ENCODE measurements at regions not wholly inside any gene's neighbourhood (a gene's known extent, or its start where the extent isn't known, plus 50 kb on each side); places are given as distances from the start of the nearest gene placed in this dataset.

DNA sequence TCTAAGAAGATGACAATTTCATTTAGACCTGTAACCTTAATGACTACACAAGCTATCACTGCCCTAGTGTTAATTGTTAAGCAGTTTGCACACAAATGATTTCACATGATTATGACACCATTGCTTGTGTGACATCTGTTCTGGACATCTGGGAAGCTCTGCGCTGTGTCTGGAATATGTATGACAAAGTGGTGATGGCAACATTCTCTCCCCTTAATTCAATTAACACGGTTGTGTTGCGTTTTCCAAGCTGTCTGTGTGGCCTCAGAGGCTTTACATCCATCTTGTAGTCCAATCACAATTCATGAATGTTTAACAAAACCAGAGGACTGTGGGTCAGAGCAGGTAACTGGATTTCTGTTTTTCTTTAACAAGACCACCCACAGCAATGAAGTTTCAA, 204.4 kb downstream of the COG6 start:
- no peak for DNase-seq

DNA sequence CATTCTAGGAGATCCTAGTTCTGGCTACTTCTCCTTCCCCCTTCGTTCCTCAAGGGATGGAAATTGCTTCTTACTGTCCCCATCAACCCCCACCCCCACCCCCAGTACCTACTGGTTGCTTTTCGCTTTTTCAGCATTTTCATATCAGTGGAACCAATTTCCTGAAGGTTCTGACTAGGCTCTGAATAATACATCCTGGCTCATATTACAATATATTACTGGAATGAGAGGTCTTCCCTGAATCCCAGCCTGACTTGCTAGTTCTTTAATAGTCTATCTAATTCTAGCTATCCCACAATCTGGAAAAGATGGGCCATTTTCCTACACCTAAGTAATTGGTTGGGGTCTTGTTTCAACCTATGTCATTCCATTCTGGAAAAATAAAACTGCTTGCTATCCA, 207.4 kb downstream of the COG6 start:
- no peak for DNase-seq

DNA sequence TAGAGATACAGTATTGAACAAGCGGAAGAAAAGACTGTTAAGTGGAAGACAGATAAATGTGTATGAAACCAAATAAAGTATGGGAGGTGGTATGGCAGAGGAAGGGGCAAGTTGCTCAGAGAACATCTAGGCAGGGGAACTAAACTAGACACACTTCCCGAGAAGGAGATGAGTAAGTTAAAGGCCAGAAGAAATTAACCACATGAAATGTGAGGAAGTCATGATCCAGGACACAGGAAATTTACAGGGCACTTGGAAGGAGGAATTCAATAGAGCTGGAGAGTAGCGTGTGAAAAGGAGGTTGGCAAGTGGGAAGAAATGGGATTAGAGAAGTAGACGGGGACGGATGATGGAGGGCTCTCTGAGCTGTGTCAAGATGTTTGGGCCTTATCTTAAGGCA, 208.8 kb downstream of the COG6 start:
- no peak for DNase-seq

DNA sequence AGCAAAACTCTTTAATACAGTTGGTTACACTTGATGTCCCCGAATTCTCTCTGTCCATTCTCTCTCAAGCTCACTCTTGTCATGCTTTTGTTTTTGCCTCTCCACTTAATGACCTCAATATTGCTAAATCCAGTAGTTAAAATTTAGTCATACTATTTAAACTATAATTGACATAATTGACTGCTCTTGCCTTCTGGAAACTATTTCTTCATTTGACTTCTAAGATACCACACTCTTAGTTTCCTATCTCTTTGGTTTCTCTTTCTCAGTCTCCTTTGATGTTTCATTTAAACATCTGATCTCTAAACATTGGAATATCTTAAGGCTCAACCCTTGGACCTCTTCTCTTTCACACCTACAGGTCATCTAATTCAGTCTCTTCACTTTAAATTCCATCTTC, 211.3 kb downstream of the COG6 start:
- no peak for DNase-seq

DNA sequence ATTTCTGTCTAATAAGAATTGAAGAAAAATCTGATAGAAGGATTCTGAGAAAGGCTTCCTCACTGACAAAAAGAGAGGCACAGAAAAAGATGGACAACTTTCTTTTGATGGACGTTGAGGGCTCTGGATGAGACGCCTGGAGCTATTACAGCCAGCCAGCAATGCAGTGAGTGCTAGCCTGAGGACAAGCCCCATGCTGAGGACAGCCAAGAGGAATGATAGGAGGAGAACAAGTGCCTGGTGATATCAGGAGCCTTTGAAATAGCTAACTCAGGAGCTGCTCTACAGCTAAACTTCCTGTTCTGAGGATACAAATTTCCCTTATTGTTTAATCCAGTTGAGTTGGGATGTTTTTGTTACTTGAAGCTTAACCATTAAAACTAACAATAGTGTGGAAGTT, 212.3 kb downstream of the COG6 start:
- no peak for DNase-seq

DNA sequence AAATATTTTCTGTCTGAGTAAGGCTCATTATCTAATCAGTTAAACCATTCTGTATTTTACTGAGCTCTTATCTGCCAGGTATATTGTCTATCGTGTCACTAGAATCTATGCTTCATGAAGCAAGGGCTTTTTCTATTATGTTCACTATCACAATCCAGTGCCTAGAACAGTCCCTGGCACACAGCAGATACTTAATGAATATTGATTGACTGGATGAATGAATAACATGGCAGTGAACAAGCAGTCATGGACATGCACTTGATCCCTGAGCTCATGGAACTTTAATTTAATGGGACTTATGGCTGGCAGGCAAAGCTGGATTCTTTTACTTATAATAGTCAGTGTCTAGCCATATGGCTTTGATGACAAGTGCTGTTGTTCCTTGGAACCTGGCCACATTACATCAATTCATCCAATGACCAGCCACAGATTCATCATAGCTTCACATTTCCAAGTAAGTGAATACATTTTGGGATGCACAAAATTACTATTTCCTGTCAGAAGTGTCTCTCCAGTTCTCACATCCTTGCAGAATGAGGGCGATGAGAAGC, 214.8 kb downstream of the COG6 start:
- DNase-seq: no peak

DNA sequence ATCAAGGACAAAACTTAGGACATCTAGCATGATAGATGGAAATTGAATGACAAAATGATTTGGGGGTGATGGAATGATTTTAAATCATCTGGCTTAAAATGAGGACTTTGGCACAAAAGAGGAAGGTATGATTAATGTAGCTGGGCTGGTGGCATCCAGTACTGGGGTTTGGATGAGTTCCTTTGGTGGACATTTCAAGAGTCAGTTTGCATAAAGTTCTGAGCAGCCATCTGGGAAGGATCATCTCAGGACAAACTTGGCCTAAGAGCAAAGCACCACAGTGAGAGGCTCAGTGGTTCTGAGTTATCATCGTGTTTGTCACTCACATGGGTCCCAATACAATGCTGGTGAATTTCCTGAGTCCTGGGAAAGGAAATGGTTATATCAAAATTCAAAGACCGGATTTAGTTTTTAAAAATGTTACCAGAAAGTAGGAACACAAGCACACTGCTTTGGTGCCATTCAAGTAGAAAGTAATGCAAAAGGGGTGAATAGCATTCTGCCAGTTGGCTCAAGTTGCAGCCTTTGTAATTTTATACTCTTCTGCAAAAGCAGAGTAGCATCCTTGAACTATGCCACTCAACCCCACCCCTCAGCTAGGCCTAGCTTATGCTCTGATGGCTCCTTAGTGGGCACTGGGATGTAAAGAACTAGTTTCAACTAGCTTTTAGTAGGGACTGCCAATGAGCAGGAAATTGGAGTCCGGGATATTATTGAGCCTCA, 219.0 kb downstream of the COG6 start:
- DNase-seq: no peak

DNA sequence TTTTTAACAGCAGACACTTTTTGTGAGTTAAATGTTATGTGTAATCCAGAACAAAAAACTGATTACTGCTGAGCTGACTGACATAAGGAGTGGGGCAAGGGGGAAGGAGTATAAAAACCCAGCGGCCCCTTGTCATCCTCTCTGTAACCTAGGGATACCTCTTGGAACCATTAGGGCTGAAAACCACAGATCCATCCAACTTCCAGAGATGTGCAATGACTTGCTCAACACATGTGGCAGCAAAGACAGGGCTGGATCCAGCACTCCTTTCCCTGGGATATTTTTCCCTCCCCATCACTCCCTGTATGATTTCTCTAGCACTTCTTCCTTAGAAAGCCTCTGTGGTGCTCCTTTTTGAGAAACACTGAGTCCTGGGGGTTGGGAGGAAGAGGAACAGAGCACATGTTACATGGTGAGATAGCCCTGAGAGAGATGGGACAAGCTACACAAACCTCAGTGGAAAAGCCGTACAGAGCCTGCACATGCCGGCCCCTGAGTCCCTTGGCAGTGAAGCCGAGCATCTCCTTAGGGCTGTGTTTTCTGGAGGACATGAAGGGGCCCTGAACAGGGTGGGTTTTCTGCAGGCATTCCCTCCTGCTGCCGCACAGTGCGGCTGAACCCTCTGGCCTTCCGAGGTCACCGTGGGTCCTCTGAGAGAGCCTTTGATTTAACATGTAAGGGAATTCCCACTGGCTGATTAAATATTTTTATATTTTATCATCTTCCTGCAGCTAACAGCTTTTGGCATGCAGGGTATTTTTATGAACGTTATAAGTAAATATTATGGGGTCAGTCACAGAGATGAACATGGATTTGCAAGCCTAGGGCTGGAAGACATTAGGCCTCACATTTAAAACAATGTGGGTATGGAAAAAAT, 219.9 kb downstream of the COG6 start:
- no peak for DNase-seq

DNA sequence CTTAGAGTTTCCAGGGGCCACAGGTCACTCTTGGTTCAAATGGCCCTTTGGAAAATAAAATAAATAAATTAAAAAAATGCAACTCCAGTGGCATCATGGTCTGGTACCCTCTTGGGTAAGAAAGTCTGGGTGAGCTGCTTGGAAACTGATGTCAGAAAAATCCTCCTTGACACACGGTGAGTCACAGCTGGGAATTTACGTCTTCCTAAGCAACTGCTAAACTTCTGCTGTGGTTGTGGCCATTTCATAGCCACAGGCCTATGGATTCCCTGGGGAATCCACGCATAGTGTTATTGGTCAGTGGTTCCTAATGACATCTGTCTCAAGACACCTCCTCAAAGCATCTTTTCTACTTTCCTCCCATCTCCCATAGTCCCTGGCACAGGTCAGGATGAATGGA, 220.8 kb downstream of the COG6 start:
- DNase-seq: no peak

DNA sequence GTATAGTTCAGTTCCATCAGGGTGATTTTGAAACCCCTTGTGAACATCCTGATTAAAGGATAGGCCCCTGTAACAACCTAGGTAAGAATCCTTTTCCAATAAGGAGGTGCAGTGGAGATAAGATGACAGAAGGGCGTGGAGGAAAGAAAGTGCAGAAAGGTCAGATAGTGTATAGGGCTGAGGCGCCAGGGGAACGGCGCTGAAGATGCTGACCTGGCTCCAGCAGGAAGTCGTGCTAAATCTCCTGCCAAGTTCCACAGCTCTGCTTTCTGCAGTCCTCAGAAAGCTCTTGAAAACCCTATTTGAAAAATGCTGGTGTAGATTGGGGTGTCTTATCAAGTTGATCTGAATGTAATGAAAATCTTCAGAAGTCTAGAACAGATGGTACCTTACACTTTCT, 221.7 kb downstream of the COG6 start:
- no peak for DNase-seq

DNA sequence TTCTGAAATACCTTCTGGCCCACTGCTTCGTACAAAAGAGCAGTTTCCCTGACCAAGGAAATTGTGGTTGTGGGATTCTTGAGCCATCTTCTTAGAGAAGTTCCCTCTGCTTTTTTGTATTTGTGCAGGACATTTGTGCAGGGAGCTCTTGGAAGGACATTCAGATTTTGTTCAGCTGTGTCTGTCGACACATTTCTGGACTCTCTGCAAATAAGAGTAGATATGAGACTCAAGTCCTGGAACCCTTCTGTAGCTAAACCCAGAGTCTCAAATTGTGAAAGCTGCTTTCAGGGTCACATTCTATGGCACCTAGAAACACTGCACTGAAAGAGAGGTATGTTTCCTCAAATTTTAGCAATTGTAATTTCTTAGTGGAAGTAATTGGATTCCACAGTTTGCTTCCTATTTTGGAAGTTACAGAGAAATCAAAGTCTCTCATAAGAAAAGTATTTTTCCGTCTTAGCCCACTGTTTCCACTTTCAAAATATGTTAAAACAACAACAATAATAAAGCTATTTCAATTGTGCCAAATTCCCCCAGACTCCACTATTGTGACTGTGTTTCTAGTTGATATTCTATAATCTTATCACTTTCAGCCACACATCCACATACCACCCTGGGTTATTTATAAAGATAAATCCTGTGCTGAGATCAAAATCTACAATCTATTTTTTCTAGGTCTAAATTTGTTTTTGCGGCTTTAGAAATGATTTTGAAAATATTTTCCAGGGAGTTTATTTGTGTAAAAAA, 224.0 kb downstream of the COG6 start:
- no peak for DNase-seq

DNA sequence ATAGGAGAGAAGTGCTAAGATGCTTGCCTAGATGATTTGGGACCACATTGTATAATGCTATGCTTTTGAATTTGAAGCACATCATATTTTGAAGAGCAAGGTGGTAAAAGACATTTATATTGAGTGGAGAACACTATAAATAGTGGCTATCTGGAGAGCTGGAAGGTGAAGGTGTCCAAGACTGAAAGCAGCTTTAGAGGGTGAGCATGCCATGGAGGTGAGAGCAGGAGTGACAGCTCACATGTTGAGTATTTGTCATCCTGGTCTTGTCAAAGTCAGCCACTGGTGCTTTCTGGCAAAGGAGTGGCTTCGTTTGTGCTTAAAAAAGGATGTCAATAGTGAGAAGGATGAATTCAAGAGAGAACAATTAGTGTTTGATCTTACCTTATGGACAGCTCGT, 225.9 kb downstream of the COG6 start:
- DNase-seq: no peak

DNA sequence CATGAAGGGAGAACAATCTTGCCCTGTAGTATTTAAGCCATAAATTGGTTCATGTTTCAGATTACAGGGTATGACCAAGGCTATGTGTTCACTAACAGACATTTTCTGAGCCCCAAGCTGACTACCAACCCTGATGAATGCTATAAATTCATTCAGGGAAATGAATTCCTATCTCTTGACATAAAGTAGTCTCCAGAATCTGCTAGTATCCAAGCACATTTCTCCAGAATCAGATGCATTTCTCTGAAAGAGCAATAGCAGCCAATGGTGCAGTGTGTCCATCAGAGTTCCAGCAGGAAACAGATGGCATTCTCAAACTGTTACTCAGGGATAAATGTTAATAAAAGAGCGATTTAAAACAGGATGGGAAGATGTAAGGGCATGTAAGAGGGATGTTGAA, 226.4 kb downstream of the COG6 start:
- DNase-seq: no peak

DNA sequence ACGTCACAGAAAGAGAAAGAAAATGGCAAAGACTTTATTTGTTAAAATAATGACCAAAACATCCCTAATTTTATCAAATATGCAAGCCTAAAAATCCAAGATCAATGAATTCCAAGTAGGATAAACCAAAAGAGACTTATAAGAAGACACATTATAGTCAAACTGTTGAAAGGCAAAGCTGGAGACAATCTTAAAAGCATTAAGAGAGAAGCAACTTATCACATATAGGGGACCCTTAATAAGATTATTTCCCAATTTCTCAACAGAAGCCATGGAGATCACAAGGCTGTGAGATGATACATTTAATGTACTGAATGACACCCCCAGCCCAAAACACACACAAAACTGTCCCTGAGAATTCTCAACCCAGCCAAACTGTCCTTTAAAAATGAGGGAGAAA, 228.7 kb downstream of the COG6 start:
- no peak for DNase-seq

DNA sequence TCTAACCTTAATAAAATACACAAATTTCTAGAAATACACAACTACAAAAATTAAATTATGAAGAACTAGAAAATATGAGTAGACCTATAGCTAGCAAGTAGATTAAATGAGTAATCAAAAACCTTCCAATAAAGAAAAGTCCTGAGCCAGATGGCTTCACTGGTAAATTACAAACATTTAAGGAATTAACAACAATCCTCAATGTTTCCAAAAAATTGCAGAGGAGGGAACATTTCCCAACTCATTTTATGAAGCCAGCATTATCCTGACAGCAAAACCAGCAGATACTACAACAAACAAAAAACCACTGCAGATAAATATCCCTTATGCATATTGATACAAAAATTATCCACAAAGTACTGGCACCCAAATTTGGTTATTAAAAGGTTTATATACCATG, 230.9 kb downstream of the COG6 start:
- DNase-seq: no peak

DNA sequence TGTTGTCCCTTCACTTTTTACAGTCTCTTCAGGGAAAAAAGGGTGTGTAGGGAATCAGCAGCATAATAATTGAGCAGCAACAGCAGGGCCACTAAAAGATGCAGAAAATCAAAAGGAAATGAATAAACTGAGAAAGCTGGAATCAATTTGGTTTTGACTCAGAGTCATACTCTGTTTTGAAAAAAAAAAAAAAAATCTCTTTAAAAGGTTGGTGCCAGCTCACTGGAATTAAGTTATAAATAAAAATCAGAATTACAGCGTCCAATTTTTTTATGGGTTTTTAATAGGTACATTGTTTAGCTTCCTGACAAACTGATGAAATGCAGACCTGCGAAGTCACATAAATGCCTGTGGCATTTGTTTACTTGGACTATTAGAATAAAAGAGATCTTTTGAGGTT, 231.9 kb downstream of the COG6 start:
- no peak for DNase-seq

DNA sequence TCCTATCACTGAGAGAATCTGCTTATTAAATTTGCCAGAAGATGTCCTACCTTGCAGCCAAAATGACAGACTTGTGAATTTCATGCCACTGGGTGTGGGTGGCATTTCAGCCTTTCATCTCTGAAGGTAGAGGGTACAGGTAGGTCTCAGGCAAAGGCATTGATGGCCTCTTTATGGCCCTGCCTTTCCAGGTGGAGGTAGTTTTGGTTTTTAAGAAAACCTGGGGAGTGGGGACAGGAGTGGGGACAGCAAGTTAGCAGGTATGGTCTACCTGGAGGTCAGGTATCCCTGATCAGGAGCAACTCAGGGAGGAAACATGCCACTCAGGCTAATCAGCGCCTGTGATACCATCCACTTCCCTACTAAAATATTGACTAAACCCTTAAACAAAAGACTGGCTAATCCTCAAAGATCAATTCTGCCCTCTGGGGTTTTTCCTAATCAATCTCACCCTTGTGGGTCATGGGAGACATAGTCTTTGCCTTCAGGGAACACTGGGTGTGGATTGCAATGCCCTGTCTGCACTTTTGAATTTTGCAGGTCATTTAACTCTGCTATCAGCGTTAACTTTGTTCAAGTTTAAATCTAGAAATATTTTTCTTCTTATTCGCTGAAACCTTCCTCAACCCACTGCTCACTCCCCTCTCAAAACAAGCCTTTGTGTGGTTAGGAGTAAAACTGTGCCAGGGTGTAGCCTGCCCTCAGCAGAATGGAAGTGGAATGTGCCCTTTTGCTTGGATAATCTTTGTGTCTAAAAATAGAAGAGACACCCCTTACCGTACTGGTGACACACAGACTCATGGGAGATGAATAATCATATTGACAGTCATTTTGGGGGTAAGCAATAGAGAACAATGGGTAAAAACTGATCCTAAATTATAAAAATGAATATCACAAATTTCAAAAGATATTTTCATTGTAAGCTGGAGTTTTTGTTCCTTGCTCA, 233.7 kb downstream of the COG6 start:
- DNase-seq: no peak

DNA sequence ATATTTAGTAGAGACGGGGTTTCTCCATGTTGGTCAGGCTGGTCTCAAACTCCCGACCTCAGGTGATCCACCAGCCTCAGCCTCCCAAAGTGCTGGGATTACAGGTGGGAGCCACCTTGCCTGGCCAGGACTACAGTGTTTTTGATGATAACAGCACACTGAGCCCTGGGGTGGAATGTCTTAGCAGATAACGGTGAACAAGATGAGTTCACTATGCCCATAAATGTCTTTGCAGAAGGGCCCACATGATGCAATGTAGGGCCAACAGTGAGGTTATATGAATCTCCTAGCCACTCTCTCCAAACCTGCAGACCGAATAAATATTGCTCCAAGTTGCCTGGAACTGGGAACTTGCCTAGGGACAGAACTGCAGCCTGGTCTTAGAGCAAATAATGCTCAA, 235.1 kb downstream of the COG6 start:
- DNase-seq: no peak

DNA sequence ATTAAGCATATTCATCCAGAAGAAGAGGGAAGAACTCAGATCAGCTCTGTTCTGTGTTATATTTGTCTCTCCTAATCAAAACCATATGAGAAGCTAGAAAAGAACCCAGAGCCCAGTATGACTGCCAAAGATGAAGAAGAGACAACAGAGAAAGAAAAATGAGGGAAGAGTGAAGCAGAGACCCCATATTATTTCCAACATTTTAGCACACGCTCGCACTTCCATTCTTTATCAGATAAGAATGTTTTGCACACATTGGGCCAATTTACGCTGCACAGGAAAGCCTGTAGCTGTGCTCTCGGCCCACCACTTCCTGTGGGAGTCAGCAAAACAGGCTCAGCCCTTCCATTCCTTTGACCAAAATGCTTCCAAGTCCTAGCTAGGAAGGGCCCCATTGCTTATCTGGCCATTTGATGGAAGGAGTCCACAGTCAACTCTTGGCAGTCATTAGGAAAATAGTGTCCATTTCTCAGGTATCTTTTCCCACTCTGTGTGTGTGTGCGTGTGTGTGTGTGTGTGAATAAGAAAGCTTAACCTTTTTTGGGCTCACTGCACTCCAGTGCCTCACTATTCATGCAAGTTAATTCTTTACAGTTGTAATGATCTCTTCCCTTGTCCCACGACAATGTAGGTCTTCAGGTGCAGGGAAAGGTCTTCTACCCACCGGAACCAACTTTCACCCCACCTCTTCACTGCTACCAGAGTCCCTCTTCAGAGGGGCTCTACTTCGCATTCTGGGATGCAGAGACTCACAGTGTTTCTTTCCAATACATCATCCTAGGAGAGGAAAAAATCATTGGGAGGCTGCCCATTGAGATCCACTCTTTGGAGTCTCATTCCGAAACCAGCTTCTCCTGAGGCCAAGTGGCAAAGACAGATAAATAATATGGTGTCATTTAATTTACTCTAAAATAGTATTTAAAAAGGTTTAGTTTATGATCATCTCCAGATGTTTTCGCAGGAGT, 237.5 kb downstream of the COG6 start:
- no peak for DNase-seq

DNA sequence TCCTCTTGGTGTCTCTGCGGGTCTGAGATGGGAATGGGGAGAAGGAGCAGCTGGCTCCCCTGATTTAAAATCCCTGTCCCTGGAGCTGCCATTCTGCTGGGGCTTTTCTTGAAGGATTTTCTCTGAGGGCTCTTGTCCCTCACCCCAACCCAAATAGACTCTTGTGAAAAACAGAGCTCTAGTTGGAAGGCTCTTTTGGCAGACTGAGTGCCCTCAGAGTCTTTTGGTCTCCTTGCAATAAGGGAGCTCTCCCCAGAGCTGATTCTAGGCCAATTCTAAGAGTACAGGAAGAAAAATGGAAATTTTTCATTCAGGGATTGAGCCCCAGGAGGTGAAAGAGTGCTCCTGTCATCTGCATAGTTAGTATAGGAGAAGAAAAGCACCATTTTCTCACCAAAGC, 238.3 kb downstream of the COG6 start:
- DNase-seq: no peak

DNA sequence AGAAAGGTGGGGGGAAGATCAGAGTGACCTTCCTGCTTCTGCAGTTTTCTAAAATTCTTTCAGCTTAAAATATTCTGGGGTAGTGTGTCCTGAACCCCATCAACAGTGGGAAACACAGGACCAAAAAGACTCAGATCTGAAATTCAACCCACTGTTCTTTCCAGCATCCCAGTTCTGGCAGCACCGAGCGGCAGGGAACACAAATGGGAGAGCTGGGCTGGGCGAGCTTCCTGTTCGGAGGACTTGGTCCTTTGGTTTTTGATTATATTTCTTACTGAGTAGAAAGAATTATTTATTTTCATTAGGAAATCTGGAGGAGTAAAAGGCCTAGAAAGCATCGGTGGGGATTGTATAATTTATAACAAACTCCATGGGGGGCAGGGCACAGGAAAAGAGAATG, 239.1 kb downstream of the COG6 start:
- DNase-seq: no peak

Data from hematopoietic multipotent progenitor cell treated with erythropoietin and hydrocortisone succinate and interleukin-3 and kit ligand, for 8 days (in vitro differentiated cells).